ENCODE measurements at regions not wholly inside any gene's neighbourhood (a gene's known extent, or its start where the extent isn't known, plus 50 kb on each side); places are given as distances from the start of the nearest gene placed in this dataset.

DNA sequence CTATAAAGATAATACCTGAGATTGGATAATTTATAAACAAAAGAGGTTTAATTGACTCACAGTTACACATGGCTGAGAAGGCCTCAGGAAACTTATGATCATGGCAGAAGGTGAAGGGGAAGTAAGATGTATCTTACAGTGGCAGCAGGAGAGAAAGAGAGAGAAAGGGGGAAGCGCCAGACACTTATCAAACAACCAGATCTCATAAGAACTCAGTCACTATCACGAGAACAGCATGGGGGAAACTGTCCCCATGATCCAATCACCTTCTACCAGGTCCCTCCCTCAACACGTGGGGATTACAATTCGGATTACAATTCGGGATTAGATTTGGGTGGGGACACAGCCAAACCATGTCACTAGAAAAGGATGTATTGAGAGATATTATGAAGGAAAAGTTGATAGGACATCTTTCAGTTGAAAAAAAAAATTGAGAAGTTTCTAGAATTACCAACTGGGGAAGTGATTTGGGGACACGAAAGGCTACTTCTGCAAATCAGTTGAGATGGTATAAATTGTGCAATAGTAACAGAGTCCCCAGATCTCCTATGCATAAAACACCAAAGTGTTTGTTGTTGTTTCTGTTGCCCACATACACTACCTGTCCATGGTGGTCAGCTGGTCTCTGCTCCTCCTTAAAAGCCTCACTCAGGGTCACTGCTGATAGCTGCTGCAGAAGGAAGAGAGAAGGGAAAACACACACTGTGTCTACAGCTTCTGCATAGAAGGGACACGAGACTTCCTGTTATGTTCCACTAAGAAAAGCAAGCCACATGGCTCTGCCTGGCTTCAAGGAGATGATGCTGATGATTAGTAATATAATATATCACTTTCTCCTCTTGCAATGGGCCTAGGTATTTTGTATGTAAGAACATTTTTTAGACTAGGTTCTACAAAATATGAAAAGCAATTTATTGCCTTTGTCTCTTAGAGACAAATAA, 465.5 kb downstream of the PDZRN4 start:
- Histone ChIP-seq H3K27ac (ENCODE audit: control insufficient read depth, insufficient read depth) (no peak overlapping the region), H2AFZ (ENCODE audit: control insufficient read depth, low read depth, low read length) (no peak overlapping the region), H3K27me3 (replicated peaks in 1 of 2; ENCODE audit: control insufficient read depth in 2 of 2, insufficient read depth in 2 of 2, low read length in 1 of 2) (no peaks in the 10 kb centered on the region), H3K79me2 (ENCODE audit: control insufficient read depth, insufficient read depth, low read length) (no peaks in the 10 kb centered on the region), H3K4me1 (ENCODE audit: control insufficient read depth, insufficient read depth, low read length) (no peaks in the 10 kb centered on the region), H3K9me3 (replicated peaks; ENCODE audit: control insufficient read depth, insufficient read depth, low read length) (no peaks in the 10 kb centered on the region), H4K20me1 (ENCODE audit: control insufficient read depth, insufficient read depth) (no peaks in the 10 kb centered on the region), H3K9ac (ENCODE audit: control insufficient read depth, insufficient read depth, low read length) (no peak overlapping the region), H3K4me2 (ENCODE audit: control insufficient read depth, insufficient read depth) (no peak overlapping the region), H3K36me3 (ENCODE audit: control insufficient read depth in 2 of 2, insufficient read depth in 2 of 2, low read length in 1 of 2) (no peaks in the 10 kb centered on the region), H3K4me3 (no peak overlapping the region)
- FAIRE-seq = no peak
- SMC1A ChIA-PET (ENCODE audit: uncharacterized antibody, unreplicated experiment) = no interaction called here
- intact Hi-C loops (cut with micrococcal nuclease; ENCODE audit: unreplicated experiment) (no loop called here), in situ Hi-C loops (cut with MboI) (no loop called here)
- RAD21 ChIA-PET (ENCODE audit: unreplicated experiment) = no interaction called here
- POLR2A ChIA-PET = no interaction called here
- CTCF ChIA-PET = no interaction called here
- ATAC-seq = no peak
- DNase-seq (ENCODE audit: low read depth, low spot score) = no peak
- BruUV-seq (replicated peaks) = no TSS peak
- WGBS (ENCODE audit: insufficient coverage, insufficient replicate concordance, low lambda C conversion rate, missing lambda C conversion rate) = 13% methylated on average over 7 of the region's 7 CpGs
- TF ChIP-seq, protein P1, sequence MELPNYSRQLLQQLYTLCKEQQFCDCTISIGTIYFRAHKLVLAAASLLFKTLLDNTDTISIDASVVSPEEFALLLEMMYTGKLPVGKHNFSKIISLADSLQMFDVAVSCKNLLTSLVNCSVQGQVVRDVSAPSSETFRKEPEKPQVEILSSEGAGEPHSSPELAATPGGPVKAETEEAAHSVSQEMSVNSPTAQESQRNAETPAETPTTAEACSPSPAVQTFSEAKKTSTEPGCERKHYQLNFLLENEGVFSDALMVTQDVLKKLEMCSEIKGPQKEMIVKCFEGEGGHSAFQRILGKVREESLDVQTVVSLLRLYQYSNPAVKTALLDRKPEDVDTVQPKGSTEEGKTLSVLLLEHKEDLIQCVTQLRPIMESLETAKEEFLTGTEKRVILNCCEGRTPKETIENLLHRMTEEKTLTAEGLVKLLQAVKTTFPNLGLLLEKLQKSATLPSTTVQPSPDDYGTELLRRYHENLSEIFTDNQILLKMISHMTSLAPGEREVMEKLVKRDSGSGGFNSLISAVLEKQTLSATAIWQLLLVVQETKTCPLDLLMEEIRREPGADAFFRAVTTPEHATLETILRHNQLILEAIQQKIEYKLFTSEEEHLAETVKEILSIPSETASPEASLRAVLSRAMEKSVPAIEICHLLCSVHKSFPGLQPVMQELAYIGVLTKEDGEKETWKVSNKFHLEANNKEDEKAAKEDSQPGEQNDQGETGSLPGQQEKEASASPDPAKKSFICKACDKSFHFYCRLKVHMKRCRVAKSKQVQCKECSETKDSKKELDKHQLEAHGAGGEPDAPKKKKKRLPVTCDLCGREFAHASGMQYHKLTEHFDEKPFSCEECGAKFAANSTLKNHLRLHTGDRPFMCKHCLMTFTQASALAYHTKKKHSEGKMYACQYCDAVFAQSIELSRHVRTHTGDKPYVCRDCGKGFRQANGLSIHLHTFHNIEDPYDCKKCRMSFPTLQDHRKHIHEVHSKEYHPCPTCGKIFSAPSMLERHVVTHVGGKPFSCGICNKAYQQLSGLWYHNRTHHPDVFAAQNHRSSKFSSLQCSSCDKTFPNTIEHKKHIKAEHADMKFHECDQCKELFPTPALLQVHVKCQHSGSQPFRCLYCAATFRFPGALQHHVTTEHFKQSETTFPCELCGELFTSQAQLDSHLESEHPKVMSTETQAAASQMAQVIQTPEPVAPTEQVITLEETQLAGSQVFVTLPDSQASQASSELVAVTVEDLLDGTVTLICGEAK (IDR thresholded peaks at IDR 0.05; ENCODE audit: borderline replicate concordance) = no peak
- TF ChIP-seq STAT3 (IDR thresholded peaks at IDR 0.05; ENCODE audit: low read depth, low read length) (no peak), HDAC2 (IDR thresholded peaks at IDR 0.05) (no peak), PAX5 (IDR thresholded peaks at IDR 0.05; ENCODE audit: borderline replicate concordance, low read depth, low read length) (no peak), KLF5 (IDR thresholded peaks at IDR 0.05; ENCODE audit: partially characterized antibody) (no peak), CEBPB (IDR thresholded peaks at IDR 0.05; ENCODE audit: borderline replicate concordance in 1 of 2, low read depth in 2 of 2, low read length in 2 of 2) (no peak), SMAD1 (IDR thresholded peaks at IDR 0.05; ENCODE audit: low read depth, partially characterized antibody) (no peak), RELA (IDR thresholded peaks at IDR 0.05; ENCODE audit: borderline replicate concordance, partially characterized antibody) (no peak), NFXL1 (IDR thresholded peaks at IDR 0.05; ENCODE audit: borderline replicate concordance) (no peak), ZNF384 (IDR thresholded peaks at IDR 0.05; ENCODE audit: borderline replicate concordance, low read depth, low read length) (no peak), JUND (IDR thresholded peaks at IDR 0.05; ENCODE audit: low read depth, low read length) (no peak), POU2F2 (IDR thresholded peaks at IDR 0.05; ENCODE audit: borderline replicate concordance, low read depth, low read length) (no peak)
- TF ChIP-seq, protein P2, sequence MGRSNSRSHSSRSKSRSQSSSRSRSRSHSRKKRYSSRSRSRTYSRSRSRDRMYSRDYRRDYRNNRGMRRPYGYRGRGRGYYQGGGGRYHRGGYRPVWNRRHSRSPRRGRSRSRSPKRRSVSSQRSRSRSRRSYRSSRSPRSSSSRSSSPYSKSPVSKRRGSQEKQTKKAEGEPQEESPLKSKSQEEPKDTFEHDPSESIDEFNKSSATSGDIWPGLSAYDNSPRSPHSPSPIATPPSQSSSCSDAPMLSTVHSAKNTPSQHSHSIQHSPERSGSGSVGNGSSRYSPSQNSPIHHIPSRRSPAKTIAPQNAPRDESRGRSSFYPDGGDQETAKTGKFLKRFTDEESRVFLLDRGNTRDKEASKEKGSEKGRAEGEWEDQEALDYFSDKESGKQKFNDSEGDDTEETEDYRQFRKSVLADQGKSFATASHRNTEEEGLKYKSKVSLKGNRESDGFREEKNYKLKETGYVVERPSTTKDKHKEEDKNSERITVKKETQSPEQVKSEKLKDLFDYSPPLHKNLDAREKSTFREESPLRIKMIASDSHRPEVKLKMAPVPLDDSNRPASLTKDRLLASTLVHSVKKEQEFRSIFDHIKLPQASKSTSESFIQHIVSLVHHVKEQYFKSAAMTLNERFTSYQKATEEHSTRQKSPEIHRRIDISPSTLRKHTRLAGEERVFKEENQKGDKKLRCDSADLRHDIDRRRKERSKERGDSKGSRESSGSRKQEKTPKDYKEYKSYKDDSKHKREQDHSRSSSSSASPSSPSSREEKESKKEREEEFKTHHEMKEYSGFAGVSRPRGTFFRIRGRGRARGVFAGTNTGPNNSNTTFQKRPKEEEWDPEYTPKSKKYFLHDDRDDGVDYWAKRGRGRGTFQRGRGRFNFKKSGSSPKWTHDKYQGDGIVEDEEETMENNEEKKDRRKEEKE (IDR thresholded peaks at IDR 0.05) = no peak
- TF ChIP-seq, protein P3, sequence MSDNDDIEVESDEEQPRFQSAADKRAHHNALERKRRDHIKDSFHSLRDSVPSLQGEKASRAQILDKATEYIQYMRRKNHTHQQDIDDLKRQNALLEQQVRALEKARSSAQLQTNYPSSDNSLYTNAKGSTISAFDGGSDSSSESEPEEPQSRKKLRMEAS (IDR thresholded peaks at IDR 0.05; ENCODE audit: low read depth, low read length) = no peak

Measured in GM12878 (cell line).